Tibial nerve (tissue), 4 donors: ENCODE measurements at regions not wholly inside any gene's neighbourhood (a gene's known extent, or its start where the extent isn't known, plus 50 kb on each side); places are given as distances from the start of the nearest gene placed in this dataset.
"Not testable (repeated sequence)": the region's sequence is repeated elsewhere in the genome, so short reads cannot be mapped to it uniquely, and the experiment has no call there.

Experiments used
- DNase-seq, 2 donors: peaks; one replicate each; pipeline ENCODE4 v3.0.0-alpha.2; 2019; ENCODE audit warnings: low spot score in 2 of 2
- H3K27ac ChIP-seq, 4 donors: fragments of 200-600 bp; sonication (generic) in 3 of 4; one replicate each; pipeline ENCODE4 v1.5.1; 2017 to 2019; ENCODE audit warnings: mild to moderate bottlenecking in 1 of 4
- H3K27me3 ChIP-seq, 2 donors: fragments of 200-600 bp; sonication (generic) in 1 of 2; one replicate each; pipeline versions ENCODE4 v1.5.1 to v1.6.0; 2017 to 2019
- H3K36me3 ChIP-seq, 3 donors: fragments of 200-600 bp; sonication (generic); one replicate each; pipeline ENCODE4 v1.5.1; 2018 to 2019
- H3K4me1 ChIP-seq, 4 donors: fragments of 200-600 bp; sonication (generic) in 3 of 4; one replicate each; pipeline ENCODE4 v1.5.1; 2017 to 2019
- H3K4me3 ChIP-seq, 4 donors: fragments of 200-600 bp; sonication (generic) in 3 of 4; one replicate each; pipeline ENCODE4 v1.5.1; 2017 to 2019; ENCODE audit warnings: mild to moderate bottlenecking in 1 of 4, moderate library complexity in 1 of 4
- H3K9me3 ChIP-seq, 4 donors: fragments of 200-600 bp; sonication (generic) in 3 of 4; one replicate each; pipeline ENCODE4 v1.5.1; 2017 to 2019
- CTCF ChIP-seq, 5 experiments: fragments of 200-600 bp in 3 of 5; fragments of 450-650 bp in 2 of 5; sonication (generic) in 3 of 5; IDR thresholded peaks; one replicate each; pipeline ENCODE4 v1.5.1; 2016 to 2019; ENCODE audit warnings: antibody characterized with exemption in 5 of 5, mild to moderate bottlenecking in 3 of 5, moderate library complexity in 2 of 5
- EP300 ChIP-seq, 2 donors: sonication (generic); formaldehyde crosslinking; IDR thresholded peaks; one replicate each; pipeline ENCODE4 v1.6.1; 2017; ENCODE audit warnings: antibody characterized with exemption in 2 of 2, mild to moderate bottlenecking in 1 of 2
- POLR2A ChIP-seq, 2 donors: fragments of 450-650 bp; IDR thresholded peaks; one replicate each; pipeline ENCODE4 v1.6.1; 2017; ENCODE audit warnings: antibody characterized with exemption in 2 of 2, mild to moderate bottlenecking in 2 of 2, moderate library complexity in 2 of 2
- WGBS, 2 donors: methylation state at CpG; one replicate each; pipeline ENCODE4 v1.1.5; 2018; 5-methylcytosine and 5-hydroxymethylcytosine counted together

GRCh38 chrY:7543506-7543905 is 632.0 kb upstream of the AMELY start:
- H3K4me3 ChIP-seq: no peak overlapping the region
- TF ChIP-seq EP300 (IDR thresholded peaks at IDR 0.05) (no peak), POLR2A (IDR thresholded peaks at IDR 0.05) (no peak), CTCF (IDR thresholded peaks at IDR 0.05) (no peak)
- H3K9me3 ChIP-seq: no peaks in the 10 kb centered on the region
- H3K27me3 ChIP-seq: no peaks in the 10 kb centered on the region
- no peaks in the 10 kb centered on the region for H3K36me3 ChIP-seq
- no peaks in the 10 kb centered on the region for H3K4me1 ChIP-seq
- DNase-seq: no peak
- no peak overlapping the region for H3K27ac ChIP-seq

GRCh38 chrY:7542256-7542858 is 630.8 kb upstream of the AMELY start:
- no peaks in the 10 kb centered on the region for H3K9me3 ChIP-seq
- H3K36me3 ChIP-seq: no peaks in the 10 kb centered on the region
- H3K27me3 ChIP-seq: no peaks in the 10 kb centered on the region
- WGBS, 2 donors: 42% methylated on average over 2 of the region's 2 CpGs; no CpG with 5 or more reads in 1 of the 2 donors
- TF ChIP-seq EP300 (IDR thresholded peaks at IDR 0.05) (no peak), CTCF (IDR thresholded peaks at IDR 0.05) (no peak), POLR2A (IDR thresholded peaks at IDR 0.05) (no peak)
- no peaks in the 10 kb centered on the region for H3K4me1 ChIP-seq
- no peak overlapping the region for H3K27ac ChIP-seq
- DNase-seq: no peak
- H3K4me3 ChIP-seq: no peak overlapping the region

GRCh38 chrY:7529396-7529795 is 617.8 kb upstream of the AMELY start:
- H3K4me1 ChIP-seq: no peaks in the 10 kb centered on the region
- TF ChIP-seq CTCF (IDR thresholded peaks at IDR 0.05): no peak
- no peak for TF ChIP-seq POLR2A (IDR thresholded peaks at IDR 0.05)
- TF ChIP-seq EP300 (IDR thresholded peaks at IDR 0.05): no peak
- no peaks in the 10 kb centered on the region for H3K27me3 ChIP-seq
- 66% methylated on average over 2 of the region's 2 CpGs; no CpG with 5 or more reads in 1 of the 2 donors for WGBS, 2 donors
- DNase-seq: peak in 1 of 2 donors; percentile 9
- H3K9me3 ChIP-seq: no peaks in the 10 kb centered on the region
- H3K27ac ChIP-seq: no peak overlapping the region
- no peak overlapping the region for H3K4me3 ChIP-seq
- no peaks in the 10 kb centered on the region for H3K36me3 ChIP-seq

- not testable (repeated sequence) for H3K27ac ChIP-seq, DNase-seq, H3K4me3 ChIP-seq, H3K27me3 ChIP-seq, H3K4me1 ChIP-seq, H3K36me3 ChIP-seq, H3K9me3 ChIP-seq
- WGBS, 2 donors: 59% methylated on average over 4 of the region's 4 CpGs; no CpG with 5 or more reads in 1 of the 2 donors
These were observed 616.0 kb upstream of the AMELY start for GRCh38 chrY:7527568-7527967.

DNA sequence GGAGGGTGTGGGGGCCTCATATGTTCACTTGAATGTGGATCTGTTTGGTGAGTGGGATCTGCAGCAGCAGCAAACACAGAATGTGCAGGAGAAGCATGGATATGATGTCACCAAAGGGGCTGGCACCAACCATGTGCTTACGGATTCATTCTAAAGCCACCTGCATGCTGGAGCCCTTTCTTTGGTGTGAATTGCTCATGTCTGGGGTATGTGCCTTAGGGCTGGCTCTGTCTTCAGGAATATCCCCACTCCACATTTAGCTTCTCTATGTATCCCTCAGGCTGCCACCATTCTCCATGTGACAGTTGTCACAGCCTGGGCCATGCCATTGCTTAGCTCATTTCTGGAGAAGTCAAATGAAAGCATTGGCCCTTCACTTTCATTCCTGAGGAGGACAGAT is 606.8 kb upstream of the AMELY start:
- Histone ChIP-seq H3K27ac (no peak overlapping the region), H3K9me3 (no peaks in the 10 kb centered on the region), H3K4me1 (no peaks in the 10 kb centered on the region), H3K36me3 (no peaks in the 10 kb centered on the region), H3K4me3 (no peak overlapping the region), H3K27me3 (no peaks in the 10 kb centered on the region)
- no peak for DNase-seq
- TF ChIP-seq POLR2A (IDR thresholded peaks at IDR 0.05) (no peak), EP300 (IDR thresholded peaks at IDR 0.05) (no peak), CTCF (IDR thresholded peaks at IDR 0.05) (no peak)
- WGBS, 2 donors: no CpG with 5 or more reads among the region's 1 CpG

GRCh38 chrY:7516268-7516667 is 604.7 kb upstream of the AMELY start:
- Histone ChIP-seq H3K4me3 (no peak overlapping the region), H3K4me1 (no peaks in the 10 kb centered on the region), H3K27ac (no peak overlapping the region), H3K36me3 (no peaks in the 10 kb centered on the region), H3K9me3 (no peaks in the 10 kb centered on the region), H3K27me3 (no peaks in the 10 kb centered on the region)
- WGBS, 2 donors: 82% methylated on average over 3 of the region's 3 CpGs; no CpG with 5 or more reads in 1 of the 2 donors
- no peak for DNase-seq
- no peak for TF ChIP-seq POLR2A (IDR thresholded peaks at IDR 0.05)
